Keratinocyte (primary cell): ENCODE measurements at regions not wholly inside any gene's neighbourhood (a gene's known extent, or its start where the extent isn't known, plus 50 kb on each side); places are given as distances from the start of the nearest gene placed in this dataset.

Experiments
- DNase-seq: peaks from one replicate; pipeline ENCODE4 v3.0.0-alpha.2; 2011; ENCODE audit warnings: low read depth, missing footprints, low spot score
- FAIRE-seq: peaks from 2 replicates; lab custom pipeline; 2011; peaks lifted over from hg19 to GRCh38; lab: Jason Lieb, UNC
- H2AFZ ChIP-seq: 2 replicates; pipeline ENCODE4 v1.6.0; 2012; ENCODE audit warnings: low read length, control low read depth, inconsistent platforms; ENCODE audit not compliant: control insufficient read depth
- H3K27ac ChIP-seq: 2 replicates; pipeline ENCODE4 v1.5.1; 2011; ENCODE audit warnings: low read length; ENCODE audit not compliant: control insufficient read depth, insufficient read depth
- H3K27me3 ChIP-seq: 3 replicates; pipeline ENCODE4 v1.6.0; 2011; ENCODE audit warnings: low read length; ENCODE audit not compliant: control insufficient read depth, insufficient read depth; ENCODE audit errors: extremely low read depth
- H3K36me3 ChIP-seq, 2 experiments: 2 replicates in 1 of 2; 3 replicates in 1 of 2; pipeline ENCODE4 v1.5.1; 2011; ENCODE audit warnings: low read length in 2 of 2, mild to moderate bottlenecking in 1 of 2; ENCODE audit not compliant: control insufficient read depth in 2 of 2, insufficient read depth in 2 of 2; ENCODE audit errors: extremely low read depth in 1 of 2
- H3K4me1 ChIP-seq: 3 replicates; pipeline ENCODE4 v1.5.1; 2011; ENCODE audit warnings: low read length; ENCODE audit not compliant: control insufficient read depth, insufficient read depth; ENCODE audit errors: extremely low read depth
- H3K4me2 ChIP-seq: 3 replicates; pipeline ENCODE4 v1.6.0; 2011; ENCODE audit warnings: low read depth, low read length; ENCODE audit not compliant: control insufficient read depth, insufficient read depth; ENCODE audit errors: extremely low read depth
- H3K4me3 ChIP-seq, 3 experiments: fragments of 200-600 bp in 1 of 3; sonication (generic) in 1 of 3; 2 replicates in 2 of 3; 3 replicates in 1 of 3; pipeline ENCODE4 v1.5.1; 2011 to 2016; ENCODE audit warnings: low read length in 3 of 3, mild to moderate bottlenecking in 3 of 3, control low read depth in 2 of 3, inconsistent platforms in 1 of 3, low read depth in 1 of 3, mixed read lengths in 1 of 3, mixed run types in 1 of 3, moderate library complexity in 1 of 3; ENCODE audit not compliant: control insufficient read depth in 2 of 3, insufficient read depth in 2 of 3; ENCODE audit errors: extremely low read depth in 1 of 3
- H3K79me2 ChIP-seq: 2 replicates; pipeline ENCODE4 v1.6.0; 2012; ENCODE audit warnings: low read length; ENCODE audit not compliant: control insufficient read depth, insufficient read depth
- H3K9ac ChIP-seq: 3 replicates; pipeline ENCODE4 v1.6.0; 2011; ENCODE audit warnings: low read length; ENCODE audit not compliant: control insufficient read depth, insufficient read depth; ENCODE audit errors: extremely low read depth
- H3K9me1 ChIP-seq: 3 replicates; pipeline ENCODE4 v1.6.0; 2011; ENCODE audit warnings: low read length; ENCODE audit not compliant: control insufficient read depth, insufficient read depth; ENCODE audit errors: extremely low read depth
- H3K9me3 ChIP-seq: 2 replicates; pipeline ENCODE4 v1.5.1; 2012; ENCODE audit warnings: low read depth, low read length; ENCODE audit not compliant: control insufficient read depth
- H4K20me1 ChIP-seq: 3 replicates; pipeline ENCODE4 v1.6.0; 2011; ENCODE audit warnings: low read length; ENCODE audit not compliant: control insufficient read depth, insufficient read depth; ENCODE audit errors: extremely low read depth
- CTCF ChIP-seq, 3 experiments: IDR thresholded peaks in 1 of 3; conservative IDR thresholded peaks in 1 of 3; optimal IDR thresholded peaks in 1 of 3; 2 replicates in 2 of 3; 3 replicates in 1 of 3; pipeline versions ENCODE3 to v1.5.1; 2011; ENCODE audit warnings: low read length in 3 of 3, mild to moderate bottlenecking in 3 of 3, moderate library complexity in 2 of 3, control low read depth in 1 of 3, inconsistent platforms in 1 of 3; ENCODE audit not compliant: insufficient read depth in 2 of 3; ENCODE audit errors: extremely low read depth in 1 of 3
- EZH2 ChIP-seq: IDR thresholded peaks from one replicate; pipeline ENCODE4 v1.6.1; 2012; ENCODE audit warnings: inconsistent platforms, mild to moderate bottlenecking, low read length, moderate library complexity
- dilution Hi-C: fragments of 300-500 bp; cut with MboI; formaldehyde crosslinking; loops from one replicate; pipeline ENCODE4 v1.7.0; 2020; ENCODE audit warnings: low sequenced_read_pairs; ENCODE audit not compliant: extremely low pct_ligation_motif_present

- FAIRE-seq (no peak), DNase-seq (no peak)
- H3K4me2 ChIP-seq: no peak overlapping the region
- H3K27me3 ChIP-seq: no peaks in the 10 kb centered on the region
- H2AFZ ChIP-seq: no peak overlapping the region
- H3K9me3 ChIP-seq: no peaks in the 10 kb centered on the region
- H3K27ac ChIP-seq: no peak overlapping the region
- H4K20me1 ChIP-seq: no peaks in the 10 kb centered on the region
- dilution Hi-C loops: no loop called here
- no peak for TF ChIP-seq CTCF (optimal IDR thresholded peaks at IDR 0.05 in 1 of 3, IDR thresholded peaks at IDR 0.05 in 1 of 3, conservative IDR thresholded peaks at IDR 0.05 in 1 of 3; ENCODE audit: extremely low read depth in 1 of 3, insufficient read depth in 2 of 3, low read length in 3 of 3)
- no peak for TF ChIP-seq EZH2
- H3K9ac ChIP-seq: no peak overlapping the region
- no peaks in the 10 kb centered on the region for H3K36me3 ChIP-seq
- no peak overlapping the region for H3K4me3 ChIP-seq
- H3K4me1 ChIP-seq: no peaks in the 10 kb centered on the region
- no peaks in the 10 kb centered on the region for H3K79me2 ChIP-seq
- no peaks in the 10 kb centered on the region for H3K9me1 ChIP-seq
Measured at GRCh38 chr18:11425211-11425610, 184.2 kb upstream of the SLC35G4 start.

GRCh38 chr18:11419338-11419737, 190.1 kb upstream of the SLC35G4 start:
- H3K4me3 ChIP-seq: no peak overlapping the region
- no peak overlapping the region for H3K4me2 ChIP-seq
- dilution Hi-C loops: no loop called here
- no peaks in the 10 kb centered on the region for H3K79me2 ChIP-seq
- H3K9me1 ChIP-seq: no peaks in the 10 kb centered on the region
- FAIRE-seq (no peak), DNase-seq (no peak)
- H3K9me3 ChIP-seq: no peaks in the 10 kb centered on the region
- H3K9ac ChIP-seq: no peak overlapping the region
- H3K36me3 ChIP-seq: no peaks in the 10 kb centered on the region
- no peaks in the 10 kb centered on the region for H3K4me1 ChIP-seq
- H4K20me1 ChIP-seq: no peaks in the 10 kb centered on the region
- H2AFZ ChIP-seq: no peak overlapping the region
- H3K27ac ChIP-seq: no peak overlapping the region
- H3K27me3 ChIP-seq: no peaks in the 10 kb centered on the region
- TF ChIP-seq EZH2 (no peak), CTCF (optimal IDR thresholded peaks at IDR 0.05 in 1 of 3, IDR thresholded peaks at IDR 0.05 in 1 of 3, conservative IDR thresholded peaks at IDR 0.05 in 1 of 3; ENCODE audit: extremely low read depth in 1 of 3, insufficient read depth in 2 of 3, low read length in 3 of 3) (no peak)
